GM11168 (cell line): ENCODE measurements at regions not wholly inside any gene's neighbourhood (a gene's known extent, or its start where the extent isn't known, plus 50 kb on each side); places are given as distances from the start of the nearest gene placed in this dataset.

Experiments
- in situ Hi-C: fragments of 300-500 bp; cut with MboI; formaldehyde crosslinking; loops from one replicate; pipeline ENCODE4 v1.12.0; 2022; ENCODE audit warnings: low sequenced_read_pairs; ENCODE audit not compliant: unreplicated experiment

GRCh38 chr7:101679653-101680173 lies 50.6 kb upstream of the MYL10 start:
- in situ Hi-C loops = loop anchor here (10.0 kb wide), 1 partner anchor 565 kb away; no protein-coding TSS in a partner anchor

GRCh38 chr7:101680406-101681145 lies 51.5 kb upstream of the MYL10 start:
- in situ Hi-C loops = loop anchor here (10.0 kb wide), 1 partner anchor 564 kb away; no protein-coding TSS in a partner anchor

- in situ Hi-C loops = loop anchor here (10.0 kb wide), 1 partner anchor 563 kb away; no protein-coding TSS in a partner anchor
Observed at GRCh38 chr7:101681170-101682007, 52.3 kb upstream of the MYL10 start.

- in situ Hi-C loops = loop anchor here (5.0 to 10.0 kb wide), 2 partner anchors 127 to 560 kb away; no protein-coding TSS in a partner anchor
Observed at GRCh38 chr7:101684983-101685330, 55.9 kb upstream of the MYL10 start.

- in situ Hi-C loops = loop anchor here (5.0 to 10.0 kb wide), 2 partner anchors 126 to 559 kb away; no protein-coding TSS in a partner anchor
Observed at GRCh38 chr7:101686030-101686429, 56.9 kb upstream of the MYL10 start.

GRCh38 chr7:101687081-101687480 lies 58.0 kb upstream of the MYL10 start:
- in situ Hi-C loops = loop anchor here (5.0 to 10.0 kb wide), 2 partner anchors 125 to 558 kb away; no protein-coding TSS in a partner anchor

- in situ Hi-C loops = loop anchor here (5.0 to 10.0 kb wide), 2 partner anchors 125 to 557 kb away; no protein-coding TSS in a partner anchor
Observed at GRCh38 chr7:101687791-101688182, 58.7 kb upstream of the MYL10 start.

GRCh38 chr7:101688183-101688831 lies 59.2 kb upstream of the MYL10 start:
- in situ Hi-C loops = loop anchor here (5.0 to 10.0 kb wide), 2 partner anchors 124 to 556 kb away; no protein-coding TSS in a partner anchor

GRCh38 chr7:101688995-101689907 lies 60.2 kb upstream of the MYL10 start:
- in situ Hi-C loops = loop anchor here (5.0 to 10.0 kb wide), 2 partner anchors 123 to 556 kb away; no protein-coding TSS in a partner anchor

GRCh38 chr7:101690061-101690460 lies 61.0 kb upstream of the MYL10 start:
- in situ Hi-C loops = no loop called here

- in situ Hi-C loops = no loop called here
Observed at GRCh38 chr7:101691822-101692384, 62.8 kb upstream of the MYL10 start.

GRCh38 chr7:101693498-101694091 lies 64.5 kb upstream of the MYL10 start:
- in situ Hi-C loops = no loop called here

- in situ Hi-C loops = no loop called here
Observed at GRCh38 chr7:101698964-101699363, 69.9 kb upstream of the MYL10 start.

- in situ Hi-C loops = no loop called here
Observed at GRCh38 chr7:101699399-101699798, 70.3 kb upstream of the MYL10 start.

- in situ Hi-C loops = no loop called here
Observed at GRCh38 chr7:101699881-101700823, 71.1 kb upstream of the MYL10 start.

- in situ Hi-C loops = no loop called here
Observed at GRCh38 chr7:101701153-101701794, 72.2 kb upstream of the MYL10 start.

- in situ Hi-C loops = no loop called here
Observed at GRCh38 chr7:101702362-101702850, 73.3 kb upstream of the MYL10 start.
